H9 (cell line): ENCODE measurements at regions not wholly inside any gene's neighbourhood (a gene's known extent, or its start where the extent isn't known, plus 50 kb on each side); places are given as distances from the start of the nearest gene placed in this dataset.
"Not testable (repeated sequence)": the region's sequence is repeated elsewhere in the genome, so short reads cannot be mapped to it uniquely, and the experiment has no call there.

Source experiments
- DNase-seq: peaks from one replicate; pipeline ENCODE4 v3.0.0-alpha.2; 2017
- H2AFZ ChIP-seq: one replicate; pipeline ENCODE4 v1.6.1; 2013; ENCODE audit warnings: mild to moderate bottlenecking, low read length, control low read depth, moderate library complexity
- H2AK5ac ChIP-seq: 2 replicates; pipeline ENCODE4 v1.6.1; 2013; ENCODE audit warnings: low read length, control low read depth, mixed read lengths; ENCODE audit not compliant: insufficient read length
- H2BK120ac ChIP-seq: one replicate; pipeline ENCODE4 v1.6.1; 2013; ENCODE audit warnings: low read depth, mild to moderate bottlenecking, low read length, control low read depth, inconsistent platforms; ENCODE audit not compliant: poor library complexity, severe bottlenecking
- H2BK12ac ChIP-seq: 2 replicates; pipeline ENCODE4 v1.6.1; 2013; ENCODE audit warnings: low read length, control low read depth, mixed read lengths, low read depth; ENCODE audit not compliant: insufficient read length
- H2BK15ac ChIP-seq: 2 replicates; pipeline ENCODE4 v1.6.1; 2013; ENCODE audit warnings: low read depth, low read length, control low read depth
- H2BK20ac ChIP-seq: one replicate; pipeline ENCODE4 v1.6.1; 2013; ENCODE audit warnings: low read depth, mild to moderate bottlenecking, low read length, control low read depth, inconsistent platforms; ENCODE audit not compliant: poor library complexity, severe bottlenecking
- H2BK5ac ChIP-seq: 2 replicates; pipeline ENCODE4 v1.6.1; 2013; ENCODE audit warnings: low read length, control low read depth, mixed read lengths; ENCODE audit not compliant: insufficient read length
- H3K14ac ChIP-seq: 2 replicates; pipeline ENCODE4 v1.6.1; 2013; ENCODE audit warnings: low read length, control low read depth; ENCODE audit not compliant: insufficient read depth
- H3K18ac ChIP-seq: 2 replicates; pipeline ENCODE4 v1.6.1; 2013; ENCODE audit warnings: low read depth, mild to moderate bottlenecking, mixed read lengths, low read length, control low read depth; ENCODE audit not compliant: insufficient read length
- H3K23ac ChIP-seq: 2 replicates; pipeline ENCODE4 v1.6.1; 2013; ENCODE audit warnings: low read length, control low read depth, mixed read lengths, low read depth; ENCODE audit not compliant: insufficient read length
- H3K23me2 ChIP-seq: 2 replicates; pipeline ENCODE4 v1.6.1; 2013; ENCODE audit warnings: low read depth, mild to moderate bottlenecking, mixed read lengths, low read length, control low read depth; ENCODE audit not compliant: insufficient read length, poor library complexity, severe bottlenecking
- H3K27ac ChIP-seq: 2 replicates; pipeline ENCODE4 v1.5.1; 2013; ENCODE audit warnings: low read length, control low read depth, mixed read lengths, low read depth; ENCODE audit not compliant: insufficient read length
- H3K27me3 ChIP-seq: 2 replicates; pipeline ENCODE4 v1.6.1; 2013; ENCODE audit warnings: low read length, control low read depth, inconsistent platforms; ENCODE audit not compliant: insufficient read depth
- H3K4ac ChIP-seq: 2 replicates; pipeline ENCODE4 v1.6.1; 2013; ENCODE audit warnings: low read depth, mild to moderate bottlenecking, control low read depth, inconsistent platforms, low read length, moderate library complexity
- H3K4me1 ChIP-seq: 2 replicates; pipeline ENCODE4 v1.6.1; 2013; ENCODE audit warnings: low read length, control low read depth, inconsistent platforms; ENCODE audit not compliant: insufficient read depth
- H3K4me2 ChIP-seq: 2 replicates; pipeline ENCODE4 v1.6.1; 2013; ENCODE audit warnings: low read length, control low read depth, mixed read lengths; ENCODE audit not compliant: insufficient read length, insufficient read depth
- H3K56ac ChIP-seq: 2 replicates; pipeline ENCODE4 v1.6.1; 2013; ENCODE audit warnings: low read depth, mild to moderate bottlenecking, mixed read lengths, low read length, control low read depth; ENCODE audit not compliant: insufficient read length
- H3K79me1 ChIP-seq: 2 replicates; pipeline ENCODE4 v1.6.1; 2013; ENCODE audit warnings: low read depth, mild to moderate bottlenecking, moderate library complexity, low read length, control low read depth, inconsistent platforms; ENCODE audit not compliant: insufficient read depth, poor library complexity, severe bottlenecking
- H3K79me2 ChIP-seq: 2 replicates; pipeline ENCODE4 v1.6.1; 2013; ENCODE audit warnings: low read length, control low read depth, inconsistent platforms; ENCODE audit not compliant: insufficient read depth
- H3K9ac ChIP-seq: 2 replicates; pipeline ENCODE4 v1.6.1; 2013; ENCODE audit warnings: low read length, control low read depth, mixed read lengths; ENCODE audit not compliant: insufficient read length; ENCODE audit errors: extremely low read depth
- H3K9me3 ChIP-seq: one replicate; pipeline ENCODE4 v1.6.1; 2013; ENCODE audit warnings: low read depth, low read length, inconsistent platforms; ENCODE audit not compliant: control insufficient read depth
- H3T11ph ChIP-seq: one replicate; pipeline ENCODE4 v1.6.1; 2013; ENCODE audit warnings: mild to moderate bottlenecking, low read length, control low read depth, inconsistent platforms
- H4K20me1 ChIP-seq: one replicate; pipeline ENCODE4 v1.6.1; 2013; ENCODE audit not compliant: control insufficient read depth, insufficient read length, insufficient read depth
- H4K5ac ChIP-seq: 2 replicates; pipeline ENCODE4 v1.6.1; 2013; ENCODE audit warnings: low read depth, mild to moderate bottlenecking, mixed read lengths, low read length, control low read depth; ENCODE audit not compliant: insufficient read length
- H4K8ac ChIP-seq: replicated peaks from 2 replicates; pipeline ENCODE4 v1.6.1; 2013; ENCODE audit warnings: low read length, control low read depth, mixed read lengths, low read depth; ENCODE audit not compliant: insufficient read length
- H4K91ac ChIP-seq: 2 replicates; pipeline ENCODE4 v1.6.1; 2013; ENCODE audit warnings: low read depth, mild to moderate bottlenecking, moderate library complexity, mixed read lengths, low read length, control low read depth; ENCODE audit not compliant: insufficient read length
- H3K27ac Mint-ChIP-seq, 3 experiments: 2 replicates in 2 of 3; 3 replicates in 1 of 3; pipeline ENCODE4 v1.8.0; 2020 to 2021; ENCODE audit warnings: mixed read lengths in 3 of 3, mild to moderate bottlenecking in 1 of 3, moderate library complexity in 1 of 3
- H3K27me3 Mint-ChIP-seq: 2 replicates; pipeline ENCODE4 v1.8.0; 2021; ENCODE audit warnings: low read depth, mild to moderate bottlenecking, moderate library complexity, mixed read lengths
- H3K36me3 Mint-ChIP-seq, 3 experiments: 2 replicates in 2 of 3; 3 replicates in 1 of 3; pipeline ENCODE4 v1.8.0; 2020 to 2021; ENCODE audit warnings: low read depth in 3 of 3, mixed read lengths in 3 of 3; ENCODE audit not compliant: insufficient read depth in 1 of 3
- H3K4me1 Mint-ChIP-seq, 2 experiments: 2 replicates each; pipeline ENCODE4 v1.8.0; 2020; ENCODE audit warnings: mixed read lengths in 2 of 2
- H3K4me3 Mint-ChIP-seq, 2 experiments: 2 replicates in 1 of 2; 3 replicates in 1 of 2; pipeline ENCODE4 v1.8.0; 2020 to 2021; ENCODE audit warnings: mild to moderate bottlenecking in 2 of 2, mixed read lengths in 2 of 2, moderate library complexity in 1 of 2
- H3K9me3 Mint-ChIP-seq, 2 experiments: 2 replicates in 1 of 2; 3 replicates in 1 of 2; pipeline ENCODE4 v1.8.0; 2020; ENCODE audit warnings: mild to moderate bottlenecking in 2 of 2, mixed read lengths in 2 of 2, moderate library complexity in 1 of 2
- CTCF ChIP-seq: fragments of 200-600 bp; sonication (generic); conservative IDR thresholded peaks from 3 replicates; pipeline ENCODE4 v1.8.0; 2021; ENCODE audit warnings: antibody characterized with exemption, mild to moderate bottlenecking
- WGBS: extraction: QIAGEN DNeasy Blood & Tissue Kit; methylation state at CpG from one replicate; pipeline ENCODE4 v1.1.7; 2013; ENCODE audit warnings: missing lambda C conversion rate, low lambda C conversion rate, mixed read lengths; ENCODE audit not compliant: insufficient read length; ENCODE audit errors: extremely low coverage; 5-methylcytosine and 5-hydroxymethylcytosine counted together

GRCh38 chr14:106764968-106765369 lies 1238.6 kb downstream of the TMEM121 start:
- TF ChIP-seq CTCF: peak; percentile 37; the same call in 2 of the 3 replicates

More at GRCh38 chr14:106764968-106765369, 1238.6 kb downstream of the TMEM121 start:
- H3K23ac ChIP-seq, H2BK20ac ChIP-seq, H3K27ac ChIP-seq, H3K23me2 ChIP-seq, H3K27me3 ChIP-seq, H4K5ac ChIP-seq, H2BK5ac ChIP-seq, H4K20me1 ChIP-seq, DNase-seq, H3K9ac ChIP-seq, H3K14ac ChIP-seq, H3K4me3 Mint-ChIP-seq, H3K27me3 Mint-ChIP-seq, H3K4ac ChIP-seq, H2BK120ac ChIP-seq, H3K79me1 ChIP-seq, H4K91ac ChIP-seq, H3K18ac ChIP-seq, H3T11ph ChIP-seq, H2AFZ ChIP-seq, H3K27ac Mint-ChIP-seq, H4K8ac ChIP-seq, H3K56ac ChIP-seq, H3K36me3 Mint-ChIP-seq, H2BK15ac ChIP-seq, H3K4me1 ChIP-seq, H2AK5ac ChIP-seq, H3K4me2 ChIP-seq, H2BK12ac ChIP-seq, H3K4me1 Mint-ChIP-seq, H3K79me2 ChIP-seq: not testable (repeated sequence)
- no CpG with 5 or more reads among the region's 11 CpGs for WGBS
- H3K9me3 ChIP-seq: peaks cover 16% of the 10 kb centered on the region
- H3K9me3 Mint-ChIP-seq: peaks cover 43 to 44% of the 10 kb centered on the region in 2 experiments
